Kidney (tissue), 13 donors: ENCODE measurements at regions not wholly inside any gene's neighbourhood (a gene's known extent, or its start where the extent isn't known, plus 50 kb on each side); places are given as distances from the start of the nearest gene placed in this dataset.
A peak's percentile ranks its signal among the peaks of the same experiment; 100 is the strongest.
"Not testable (repeated sequence)": the region's sequence is repeated elsewhere in the genome, so short reads cannot be mapped to it uniquely, and the experiment has no call there.

ENCODE experiments used
- DNase-seq, 5 donors: peaks; one replicate each; pipeline ENCODE4 v3.0.0-alpha.2; 2013 to 2020
- FAIRE-seq: peaks from 2 replicates; lab custom pipeline; 2012; peaks lifted over from hg19 to GRCh38; lab: Jason Lieb, UNC
- H3K27ac ChIP-seq, 2 donors: one replicate each; pipeline ENCODE4 v1.7.0; 2013; ENCODE audit warnings: low read depth in 2 of 2, low read length in 2 of 2, inconsistent platforms in 1 of 2
- H3K27me3 ChIP-seq: one replicate; pipeline ENCODE4 v1.7.1; 2013; ENCODE audit warnings: low read length, inconsistent platforms; ENCODE audit not compliant: control insufficient read depth, insufficient read depth
- H3K36me3 ChIP-seq, 3 donors: one replicate each; pipeline versions ENCODE4 v1.7.0 to v1.7.1; 2013; ENCODE audit warnings: low read length in 3 of 3, control low read depth in 1 of 3, inconsistent platforms in 1 of 3; ENCODE audit not compliant: insufficient read depth in 3 of 3, control insufficient read depth in 2 of 3
- H3K4me1 ChIP-seq, 3 donors: one replicate each; pipeline versions ENCODE4 v1.7.0 to v1.7.1; 2013; ENCODE audit warnings: low read length in 3 of 3, inconsistent platforms in 1 of 3, low read depth in 1 of 3; ENCODE audit not compliant: control insufficient read depth in 2 of 3, insufficient read depth in 2 of 3
- H3K4me3 ChIP-seq, 3 donors: one replicate each; pipeline versions ENCODE4 v1.7.0 to v1.8.1; 2013; ENCODE audit warnings: low read length in 3 of 3, control low read depth in 1 of 3, inconsistent platforms in 1 of 3
- H3K9ac ChIP-seq, 3 donors: one replicate each; pipeline versions ENCODE4 v1.7.0 to v1.7.1; 2013; ENCODE audit warnings: low read length in 3 of 3, control low read depth in 1 of 3, inconsistent platforms in 1 of 3
- H3K9me3 ChIP-seq, 3 donors: one replicate each; pipeline versions ENCODE4 v1.7.0 to v1.7.1; 2013; ENCODE audit warnings: low read length in 3 of 3, control low read depth in 1 of 3, inconsistent platforms in 1 of 3; ENCODE audit not compliant: control insufficient read depth in 2 of 3, insufficient read depth in 1 of 3
- CTCF ChIP-seq: IDR thresholded peaks from 3 replicates; pipeline ENCODE4 v1.5.1; 2012; ENCODE audit warnings: mild to moderate bottlenecking, moderate library complexity, borderline replicate concordance; ENCODE audit not compliant: insufficient read depth; ENCODE audit errors: extremely low read depth
- intact Hi-C: fragments of 100-400 bp; cut with DNase I; formaldehyde crosslinking; loops from one replicate; pipeline ENCODE4 v1.11.1; 2022
- donor health status: control.
- donor health status: control.
- donor health status: control.
- donor health status: control.
- donor health status: control.
- donor health status: DM: yes; HTN: yes; CAD: no.
- donor health status: Normal renal cell carcinoma (clear cell type).

- no peak overlapping the region for H3K4me3 ChIP-seq
- no peaks in the 10 kb centered on the region for H3K36me3 ChIP-seq
- H3K27ac ChIP-seq = no peak overlapping the region
- DNase-seq = no peak
- FAIRE-seq = peak; percentile 21
- H3K4me1 ChIP-seq = no peaks in the 10 kb centered on the region
- H3K9me3 ChIP-seq = no peaks in the 10 kb centered on the region
- no peaks in the 10 kb centered on the region for H3K27me3 ChIP-seq
- no peak for TF ChIP-seq CTCF
- no peak overlapping the region for H3K9ac ChIP-seq
- intact Hi-C loops = no loop called here
Observed at GRCh38 chr4:112954286-112954685, 95.2 kb upstream of the ANK2 start.

- Histone ChIP-seq H3K4me1 (no peaks in the 10 kb centered on the region), H3K9me3 (no peaks in the 10 kb centered on the region), H3K27ac (no peak overlapping the region), H3K9ac (no peak overlapping the region), H3K27me3 (no peaks in the 10 kb centered on the region), H3K36me3 (no peaks in the 10 kb centered on the region), H3K4me3 (no peak overlapping the region)
- TF ChIP-seq CTCF = no peak
- intact Hi-C loops = no loop called here
- DNase-seq (no peak), FAIRE-seq (no peak)
Observed at GRCh38 chr4:112956484-112956896, 93.0 kb upstream of the ANK2 start.

DNA sequence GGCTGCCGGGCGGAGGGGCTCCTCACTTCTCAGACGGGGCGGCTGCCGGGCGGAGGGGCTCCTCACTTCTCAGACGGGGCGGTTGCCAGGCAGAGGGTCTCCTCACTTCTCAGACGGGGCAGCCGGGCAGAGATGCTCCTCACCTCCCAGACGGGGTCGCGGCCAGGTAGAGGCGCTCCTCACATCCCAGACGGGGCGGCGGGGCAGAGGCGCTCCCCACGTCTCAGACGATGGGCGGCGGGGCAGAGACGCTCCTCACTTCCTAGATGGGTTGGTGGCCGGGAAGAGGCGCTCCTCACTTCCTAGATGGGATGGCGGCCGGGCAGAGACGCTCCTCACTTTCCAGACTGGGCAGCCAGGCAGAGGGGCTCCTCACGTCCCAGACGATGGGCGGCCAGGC lies 91.7 kb upstream of the ANK2 start:
- H3K4me1 ChIP-seq, H3K36me3 ChIP-seq, H3K27ac ChIP-seq, H3K27me3 ChIP-seq, H3K4me3 ChIP-seq, intact Hi-C loops, FAIRE-seq, DNase-seq, H3K9me3 ChIP-seq, H3K9ac ChIP-seq: not testable (repeated sequence)

DNA sequence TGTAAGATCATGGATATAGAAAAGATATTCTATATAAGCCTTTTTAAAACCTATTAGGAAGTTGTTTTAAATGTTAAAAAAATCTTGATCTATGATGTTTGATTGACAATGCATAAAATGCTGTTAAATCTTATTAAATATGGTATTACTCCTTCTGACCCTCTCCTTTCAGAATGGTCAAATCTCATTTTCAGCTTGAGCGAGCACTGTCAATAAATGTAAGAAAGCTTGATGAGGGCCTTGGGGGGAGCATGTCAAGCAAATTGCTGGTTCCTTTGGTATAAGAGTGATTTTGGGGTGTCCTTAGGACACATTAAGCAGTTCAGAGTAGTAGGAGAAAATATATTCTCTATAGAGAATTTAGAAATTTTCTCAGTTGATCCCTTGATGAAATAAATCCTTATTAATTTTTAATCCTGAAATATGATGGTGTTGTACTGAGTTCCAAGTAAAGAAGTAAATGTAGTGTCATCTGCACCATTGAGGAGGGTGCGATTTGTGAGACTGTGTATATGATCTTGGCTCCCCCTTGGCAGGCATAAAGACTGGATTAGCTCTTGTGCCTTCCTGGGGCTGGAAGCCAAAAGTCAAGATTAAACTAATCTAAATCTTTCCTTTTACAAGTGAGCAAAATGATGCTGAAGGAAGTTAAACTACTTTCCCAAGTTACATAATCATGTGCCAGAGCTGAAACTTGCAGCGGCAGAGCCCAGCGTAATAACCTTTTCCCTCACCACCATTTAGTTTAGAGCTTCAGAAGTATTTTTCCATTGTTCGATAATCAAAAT lies 82.6 kb upstream of the ANK2 start:
- no peak for TF ChIP-seq CTCF
- FAIRE-seq = no peak

More for the DNA sequence above, 82.6 kb upstream of the ANK2 start:
- H3K27me3 ChIP-seq = no peaks in the 10 kb centered on the region
- no peak overlapping the region for H3K27ac ChIP-seq
- intact Hi-C loops = no loop called here
- H3K36me3 ChIP-seq = no peaks in the 10 kb centered on the region
- H3K4me3 ChIP-seq = no peak overlapping the region
- no peaks in the 10 kb centered on the region for H3K9me3 ChIP-seq
- H3K9ac ChIP-seq = no peak overlapping the region
- DNase-seq = no peak
- H3K4me1 ChIP-seq = no peaks in the 10 kb centered on the region
